Adrenal gland (tissue), 5 donors: ENCODE measurements at regions not wholly inside any gene's neighbourhood (a gene's known extent, or its start where the extent isn't known, plus 50 kb on each side); places are given as distances from the start of the nearest gene placed in this dataset.

Source experiments
- CTCF ChIP-seq, 6 experiments: fragments of 450-650 bp in 4 of 6; fragments of 200-600 bp in 2 of 6; sonication (generic) in 1 of 6; IDR thresholded peaks; 1 replicate in 5 of 6; 2 replicates in 1 of 6; pipeline versions ENCODE4 v1.5.1 to v1.8.0; 2016 to 2021; ENCODE audit warnings: antibody characterized with exemption in 6 of 6, mild to moderate bottlenecking in 2 of 6, moderate library complexity in 1 of 6
- POLR2A ChIP-seq, 2 donors: fragments of 450-650 bp; IDR thresholded peaks; one replicate each; pipeline ENCODE4 v1.6.1; 2017; ENCODE audit warnings: antibody characterized with exemption in 2 of 2, mild to moderate bottlenecking in 2 of 2, moderate library complexity in 1 of 2
- donor health status: DM: no; HTN: no; CAD: no.

- TF ChIP-seq CTCF (IDR thresholded peaks at IDR 0.05) (no peak), POLR2A (IDR thresholded peaks at IDR 0.05) (no peak)
These were observed 113.1 kb upstream of the ADCY1 start for GRCh38 chr7:45461026-45461425.
